ENCODE measurements at regions not wholly inside any gene's neighbourhood (a gene's known extent, or its start where the extent isn't known, plus 50 kb on each side); places are given as distances from the start of the nearest gene placed in this dataset.

GRCh38 chr7:68724965-68725364 is 873.3 kb upstream of the AUTS2 start:
- no peak for TF ChIP-seq EP300 (IDR thresholded peaks at IDR 0.05)
- TF ChIP-seq POLR2A (IDR thresholded peaks at IDR 0.05) = no peak
- no peak for TF ChIP-seq CTCF (IDR thresholded peaks at IDR 0.05)
- TF ChIP-seq POLR2AphosphoS5 (IDR thresholded peaks at IDR 0.05) = no peak
